Adrenal gland (tissue), 5 donors: ENCODE measurements at regions not wholly inside any gene's neighbourhood (a gene's known extent, or its start where the extent isn't known, plus 50 kb on each side); places are given as distances from the start of the nearest gene placed in this dataset.

Experiments
- POLR2A ChIP-seq, 2 donors: fragments of 450-650 bp; IDR thresholded peaks; one replicate each; pipeline ENCODE4 v1.6.1; 2017; ENCODE audit warnings: antibody characterized with exemption in 2 of 2, mild to moderate bottlenecking in 2 of 2, moderate library complexity in 1 of 2
- TF ChIP-seq, protein P1 (sequence below), 6 experiments: fragments of 450-650 bp in 4 of 6; fragments of 200-600 bp in 2 of 6; sonication (generic) in 1 of 6; IDR thresholded peaks; 1 replicate in 5 of 6; 2 replicates in 1 of 6; pipeline versions ENCODE4 v1.5.1 to v1.8.0; 2016 to 2021; ENCODE audit warnings: antibody characterized with exemption in 6 of 6, mild to moderate bottlenecking in 2 of 6, moderate library complexity in 1 of 6
- donor health status: DM: no; HTN: no; CAD: no.

DNA sequence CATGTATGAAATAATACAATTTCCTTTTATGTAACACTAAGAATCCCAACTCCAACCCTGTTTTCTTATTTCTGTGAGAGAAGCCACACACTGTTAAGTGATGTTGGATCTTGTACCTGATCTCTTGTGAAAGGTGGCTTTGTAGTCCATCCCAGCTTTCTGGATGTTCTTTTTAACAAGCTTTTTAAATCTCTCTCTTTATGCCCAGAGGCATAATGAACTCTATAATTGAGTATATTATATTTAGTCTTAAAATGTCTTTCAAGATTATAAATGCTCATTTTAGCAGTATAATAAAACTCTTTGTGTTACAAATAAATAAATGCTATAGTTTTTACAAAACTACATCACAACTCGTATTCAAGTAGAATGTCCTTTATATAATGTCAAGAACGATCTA lies 922.1 kb downstream of the EPHA7 start:
- TF ChIP-seq, protein P1, sequence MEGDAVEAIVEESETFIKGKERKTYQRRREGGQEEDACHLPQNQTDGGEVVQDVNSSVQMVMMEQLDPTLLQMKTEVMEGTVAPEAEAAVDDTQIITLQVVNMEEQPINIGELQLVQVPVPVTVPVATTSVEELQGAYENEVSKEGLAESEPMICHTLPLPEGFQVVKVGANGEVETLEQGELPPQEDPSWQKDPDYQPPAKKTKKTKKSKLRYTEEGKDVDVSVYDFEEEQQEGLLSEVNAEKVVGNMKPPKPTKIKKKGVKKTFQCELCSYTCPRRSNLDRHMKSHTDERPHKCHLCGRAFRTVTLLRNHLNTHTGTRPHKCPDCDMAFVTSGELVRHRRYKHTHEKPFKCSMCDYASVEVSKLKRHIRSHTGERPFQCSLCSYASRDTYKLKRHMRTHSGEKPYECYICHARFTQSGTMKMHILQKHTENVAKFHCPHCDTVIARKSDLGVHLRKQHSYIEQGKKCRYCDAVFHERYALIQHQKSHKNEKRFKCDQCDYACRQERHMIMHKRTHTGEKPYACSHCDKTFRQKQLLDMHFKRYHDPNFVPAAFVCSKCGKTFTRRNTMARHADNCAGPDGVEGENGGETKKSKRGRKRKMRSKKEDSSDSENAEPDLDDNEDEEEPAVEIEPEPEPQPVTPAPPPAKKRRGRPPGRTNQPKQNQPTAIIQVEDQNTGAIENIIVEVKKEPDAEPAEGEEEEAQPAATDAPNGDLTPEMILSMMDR (IDR thresholded peaks at IDR 0.05), result no peak
- TF ChIP-seq POLR2A (IDR thresholded peaks at IDR 0.05), result no peak
